PFSK-1 (cell line): ENCODE measurements at regions not wholly inside any gene's neighbourhood (a gene's known extent, or its start where the extent isn't known, plus 50 kb on each side); places are given as distances from the start of the nearest gene placed in this dataset.

Experiments
- POLR2AphosphoS5 ChIP-seq: IDR thresholded peaks from 2 replicates; pipeline ENCODE4 v1.6.1; 2012; ENCODE audit warnings: low read depth, mild to moderate bottlenecking, control low read depth, low read length, moderate library complexity
- TAF1 ChIP-seq: IDR thresholded peaks from 2 replicates; pipeline ENCODE4 v1.6.1; 2012; ENCODE audit warnings: low read length, control low read depth, borderline replicate concordance; ENCODE audit not compliant: insufficient read depth
- TF ChIP-seq, protein P1 (sequence below), 2 experiments: IDR thresholded peaks; 2 replicates each; pipeline versions ENCODE4 v1.6.1 to v1.8.0; 2011 to 2012; ENCODE audit warnings: low read depth in 2 of 2, low read length in 2 of 2, control low read depth in 1 of 2, inconsistent platforms in 1 of 2, mild to moderate bottlenecking in 1 of 2, moderate library complexity in 1 of 2; ENCODE audit not compliant: insufficient read depth in 1 of 2

DNA sequence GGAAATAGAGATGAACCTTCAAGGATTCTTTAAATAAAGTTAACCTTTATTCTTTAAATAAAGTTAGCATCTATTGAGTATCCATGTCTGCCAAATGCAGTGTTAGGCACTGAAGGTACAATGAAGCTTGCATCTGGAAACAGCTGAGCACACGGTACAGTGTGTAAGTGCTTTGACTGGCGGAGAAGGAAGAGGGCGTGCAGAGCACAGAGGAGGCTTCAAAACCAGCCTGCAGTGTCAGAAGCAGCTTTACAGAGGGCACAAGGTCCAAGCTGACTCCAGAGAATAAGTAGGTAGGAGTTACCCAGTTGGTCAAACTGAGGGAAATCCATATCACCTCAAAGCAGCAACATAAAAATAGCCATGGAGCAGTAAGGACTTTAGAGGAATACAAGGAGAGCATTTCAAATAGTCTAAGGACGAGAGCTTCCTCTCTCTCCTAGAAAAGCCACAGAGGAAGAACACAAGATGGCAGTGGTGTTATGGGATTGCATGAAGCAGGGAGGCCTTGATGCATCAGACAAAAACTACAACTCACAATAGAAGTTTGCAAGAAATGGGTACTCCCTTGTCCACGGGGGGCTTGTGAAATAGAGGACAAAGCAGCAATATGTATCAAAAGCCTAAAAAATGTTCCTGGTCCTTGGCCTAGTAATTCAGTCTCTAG, 60.3 kb upstream of the PPP2R3A start:
- TF ChIP-seq, protein P1, sequence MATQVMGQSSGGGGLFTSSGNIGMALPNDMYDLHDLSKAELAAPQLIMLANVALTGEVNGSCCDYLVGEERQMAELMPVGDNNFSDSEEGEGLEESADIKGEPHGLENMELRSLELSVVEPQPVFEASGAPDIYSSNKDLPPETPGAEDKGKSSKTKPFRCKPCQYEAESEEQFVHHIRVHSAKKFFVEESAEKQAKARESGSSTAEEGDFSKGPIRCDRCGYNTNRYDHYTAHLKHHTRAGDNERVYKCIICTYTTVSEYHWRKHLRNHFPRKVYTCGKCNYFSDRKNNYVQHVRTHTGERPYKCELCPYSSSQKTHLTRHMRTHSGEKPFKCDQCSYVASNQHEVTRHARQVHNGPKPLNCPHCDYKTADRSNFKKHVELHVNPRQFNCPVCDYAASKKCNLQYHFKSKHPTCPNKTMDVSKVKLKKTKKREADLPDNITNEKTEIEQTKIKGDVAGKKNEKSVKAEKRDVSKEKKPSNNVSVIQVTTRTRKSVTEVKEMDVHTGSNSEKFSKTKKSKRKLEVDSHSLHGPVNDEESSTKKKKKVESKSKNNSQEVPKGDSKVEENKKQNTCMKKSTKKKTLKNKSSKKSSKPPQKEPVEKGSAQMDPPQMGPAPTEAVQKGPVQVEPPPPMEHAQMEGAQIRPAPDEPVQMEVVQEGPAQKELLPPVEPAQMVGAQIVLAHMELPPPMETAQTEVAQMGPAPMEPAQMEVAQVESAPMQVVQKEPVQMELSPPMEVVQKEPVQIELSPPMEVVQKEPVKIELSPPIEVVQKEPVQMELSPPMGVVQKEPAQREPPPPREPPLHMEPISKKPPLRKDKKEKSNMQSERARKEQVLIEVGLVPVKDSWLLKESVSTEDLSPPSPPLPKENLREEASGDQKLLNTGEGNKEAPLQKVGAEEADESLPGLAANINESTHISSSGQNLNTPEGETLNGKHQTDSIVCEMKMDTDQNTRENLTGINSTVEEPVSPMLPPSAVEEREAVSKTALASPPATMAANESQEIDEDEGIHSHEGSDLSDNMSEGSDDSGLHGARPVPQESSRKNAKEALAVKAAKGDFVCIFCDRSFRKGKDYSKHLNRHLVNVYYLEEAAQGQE (IDR thresholded peaks at IDR 0.05; ENCODE audit: insufficient read depth in 1 of 2, low read depth in 2 of 2, low read length in 2 of 2) = no peak
- no peak for TF ChIP-seq POLR2AphosphoS5
- TF ChIP-seq TAF1 = no peak
